ENCODE measurements at regions not wholly inside any gene's neighbourhood (a gene's known extent, or its start where the extent isn't known, plus 50 kb on each side); places are given as distances from the start of the nearest gene placed in this dataset.
"Not testable (repeated sequence)": the region's sequence is repeated elsewhere in the genome, so short reads cannot be mapped to it uniquely, and the experiment has no call there.

DNA sequence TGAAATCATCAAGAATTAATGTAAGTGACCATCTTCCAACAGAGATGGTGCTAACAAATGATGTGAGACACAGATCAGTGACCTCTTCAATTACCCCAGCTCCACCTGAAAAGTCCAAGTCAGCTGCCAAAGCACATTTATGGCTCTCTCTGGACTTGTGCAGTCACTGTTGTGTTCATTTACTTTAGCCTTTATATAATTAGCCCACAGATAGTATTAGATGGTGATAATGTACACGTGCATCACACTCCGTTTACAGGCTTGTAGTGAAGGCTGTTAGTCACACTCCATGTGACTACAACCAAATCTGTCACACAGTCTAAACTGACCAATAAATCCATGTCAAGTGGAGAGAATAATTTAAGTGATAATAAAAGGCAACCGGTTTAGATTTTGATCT lies 331.5 kb upstream of the IL12A start:
- no peak for DNase-seq (ENCODE audit: low spot score)

DNA sequence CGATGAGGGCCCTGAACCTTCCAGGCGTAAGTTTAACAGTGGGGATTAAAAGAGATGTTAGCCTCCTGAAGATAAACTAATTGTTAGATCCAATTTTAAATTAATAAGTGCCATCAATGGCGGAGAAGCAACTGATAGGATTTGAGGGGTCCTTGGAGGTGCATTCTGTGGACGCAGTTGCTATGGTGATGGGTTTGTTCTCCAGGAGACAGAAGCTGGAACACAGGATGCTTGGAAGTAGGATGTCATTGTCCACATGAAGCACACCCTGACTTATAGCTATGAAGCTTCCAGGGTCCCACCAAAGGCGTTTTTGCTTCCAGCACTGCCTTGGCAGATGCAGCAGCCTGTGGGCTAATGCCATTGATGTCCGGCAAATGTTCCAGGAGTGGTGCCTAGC lies 331.0 kb upstream of the IL12A start:
- no peak for DNase-seq (ENCODE audit: low spot score)

DNA sequence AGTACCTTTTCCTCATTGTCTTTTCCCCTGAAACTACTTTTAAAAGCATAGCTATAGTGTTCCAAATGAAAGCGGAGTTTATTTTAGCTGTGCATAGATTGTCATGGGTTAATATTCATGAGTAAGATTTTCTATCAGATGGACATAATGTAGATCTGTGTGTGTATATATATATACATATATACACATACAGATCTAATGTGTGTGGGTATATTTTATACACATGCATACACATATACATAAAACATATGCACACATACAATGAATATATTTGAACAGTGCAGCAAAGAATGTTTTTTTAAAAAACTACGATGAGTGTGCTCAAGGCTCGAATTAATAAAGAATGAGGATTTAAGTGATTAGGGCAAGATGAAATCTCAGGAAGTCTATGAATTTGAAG lies 328.3 kb upstream of the IL12A start:
- DNase-seq (ENCODE audit: low spot score) = no peak

DNA sequence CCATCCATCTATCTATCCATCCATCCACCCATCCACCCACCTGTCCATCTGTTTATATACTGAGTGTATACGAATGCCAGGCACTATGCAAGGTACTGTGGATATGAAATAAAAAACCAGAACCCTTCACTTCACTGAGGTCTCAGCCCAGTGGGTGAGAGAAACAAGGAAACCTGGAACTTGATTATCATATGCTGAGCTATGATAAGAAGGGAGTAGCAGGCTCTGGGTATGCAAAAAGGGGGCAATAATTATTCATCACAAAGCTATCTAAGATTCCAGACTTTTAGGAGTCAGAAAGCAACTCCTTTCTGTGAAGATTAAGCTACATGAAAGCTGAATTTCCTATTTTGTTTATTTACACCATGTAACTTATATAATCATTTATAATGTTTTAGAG lies 327.7 kb upstream of the IL12A start:
- no peak for DNase-seq (ENCODE audit: low spot score)

DNA sequence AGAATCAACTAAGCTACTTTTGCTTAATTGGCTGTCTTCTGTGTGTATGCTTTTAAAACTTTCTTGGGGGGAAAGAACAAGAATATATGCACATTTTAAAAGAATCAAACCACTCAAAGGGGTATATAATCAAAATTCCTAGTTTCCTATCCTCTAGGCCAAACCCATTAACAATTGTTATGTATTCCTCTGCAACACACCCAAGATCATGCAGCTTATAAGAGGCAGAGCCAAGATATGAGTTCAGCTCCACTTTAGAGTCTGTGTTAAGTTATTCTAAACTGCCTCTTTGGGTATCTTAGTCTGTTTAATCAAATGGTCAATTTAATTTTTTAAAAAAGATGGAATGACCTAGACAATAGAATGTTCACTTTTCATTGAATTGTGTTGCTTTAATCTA lies 326.1 kb upstream of the IL12A start:
- no peak for DNase-seq (ENCODE audit: low spot score)

DNA sequence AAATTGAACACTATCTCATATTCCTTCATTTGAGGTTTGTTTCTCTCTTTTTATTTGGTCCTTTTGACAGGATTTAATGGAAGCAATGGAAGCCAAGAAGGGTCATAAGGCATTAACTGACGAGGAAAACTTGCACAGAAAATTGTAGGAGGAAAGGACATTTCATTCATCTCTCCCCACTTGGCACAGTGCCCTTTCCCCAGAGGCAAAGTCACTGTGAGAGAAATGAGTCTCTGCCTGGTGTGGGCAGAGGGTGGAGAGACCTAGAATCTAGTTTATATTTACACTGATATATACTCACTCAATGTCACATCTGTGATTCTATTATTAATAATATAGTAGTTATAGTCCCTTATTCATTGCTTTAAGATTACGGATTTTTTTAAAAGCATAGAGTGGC lies 324.6 kb upstream of the IL12A start:
- DNase-seq (ENCODE audit: low spot score) = peak; percentile 89

DNA sequence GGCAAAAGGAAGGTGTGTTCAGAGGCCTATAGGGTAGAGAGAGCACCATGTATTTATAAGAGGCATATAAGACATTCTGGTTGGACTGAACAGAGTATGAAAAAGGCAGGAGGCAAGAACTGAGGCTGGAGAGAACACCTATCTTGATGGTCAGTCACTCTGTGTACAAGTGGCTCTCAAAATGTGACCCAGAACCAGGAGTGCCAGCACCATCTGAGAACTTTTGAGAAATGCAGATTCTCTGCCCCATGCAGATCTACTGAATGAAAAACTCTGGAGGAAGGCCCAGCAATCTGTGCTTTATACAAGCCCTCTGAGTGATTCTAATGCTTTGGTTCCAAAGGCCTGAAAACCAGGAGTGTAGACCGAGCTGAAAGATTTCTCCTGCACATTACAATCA lies 324.0 kb upstream of the IL12A start:
- DNase-seq (ENCODE audit: low spot score) = no peak

DNA sequence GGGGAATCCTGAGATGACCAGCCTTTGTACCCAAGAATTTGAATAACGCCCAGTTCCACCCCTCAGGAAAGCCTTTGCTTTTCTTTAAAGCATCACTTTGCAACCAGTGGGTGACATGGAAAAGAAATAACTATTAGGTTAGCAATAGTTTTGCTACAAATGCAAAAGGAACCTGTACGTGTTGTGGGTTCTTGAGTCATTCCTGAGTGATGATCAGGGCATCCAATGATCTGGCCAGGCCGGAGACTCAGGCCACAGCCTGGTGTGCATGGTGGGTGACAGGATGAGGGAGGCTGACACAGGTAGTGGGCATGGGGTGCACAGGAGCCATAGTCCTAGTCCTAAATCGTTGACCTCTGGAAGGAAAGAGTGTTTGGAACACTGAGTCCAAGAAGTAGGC lies 321.4 kb upstream of the IL12A start:
- DNase-seq (ENCODE audit: low spot score) = no peak

DNA sequence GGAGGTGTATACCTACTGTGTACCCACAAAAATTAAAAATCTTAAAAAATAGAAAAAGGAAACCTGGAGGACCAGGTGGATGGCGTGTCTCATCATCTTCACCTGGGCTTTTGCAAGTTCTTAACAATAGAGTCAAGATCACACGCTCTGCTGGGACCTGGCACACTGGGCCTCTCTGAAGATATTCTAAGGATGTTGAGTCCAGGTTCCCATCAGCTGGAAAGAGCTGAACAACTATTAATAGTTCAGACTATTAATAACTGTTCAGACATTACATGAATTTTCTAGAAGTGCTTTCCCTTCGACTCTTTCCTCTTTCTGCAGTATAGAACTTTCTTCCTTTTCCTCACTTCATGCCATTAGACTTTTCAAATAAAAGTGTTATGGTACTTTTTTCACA lies 320.2 kb upstream of the IL12A start:
- DNase-seq (ENCODE audit: low spot score) = no peak

DNA sequence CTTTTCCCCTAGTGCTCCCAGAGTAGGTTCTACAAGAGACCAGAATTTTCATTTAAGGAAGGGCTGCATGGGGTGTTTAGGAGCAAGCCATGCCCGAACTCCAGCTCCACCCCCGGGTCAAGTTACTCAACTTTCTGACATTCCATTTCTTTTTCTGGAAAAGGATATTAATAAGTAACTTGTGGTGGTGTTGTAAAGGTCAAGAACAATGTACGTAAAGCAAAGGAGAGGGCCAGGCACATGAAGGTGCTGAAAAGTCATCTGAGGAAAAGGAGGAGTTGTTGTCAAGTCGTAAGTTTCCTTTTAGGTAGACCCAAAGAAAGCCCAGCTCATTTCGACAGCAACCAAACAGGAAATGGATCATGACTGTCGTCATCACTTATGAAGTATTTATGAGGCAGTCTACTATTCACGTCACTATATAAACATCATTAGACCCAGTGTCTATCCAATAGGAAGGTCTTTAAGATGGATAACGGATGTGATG lies 319.6 kb upstream of the IL12A start:
- DNase-seq (ENCODE audit: low spot score) = no peak

DNA sequence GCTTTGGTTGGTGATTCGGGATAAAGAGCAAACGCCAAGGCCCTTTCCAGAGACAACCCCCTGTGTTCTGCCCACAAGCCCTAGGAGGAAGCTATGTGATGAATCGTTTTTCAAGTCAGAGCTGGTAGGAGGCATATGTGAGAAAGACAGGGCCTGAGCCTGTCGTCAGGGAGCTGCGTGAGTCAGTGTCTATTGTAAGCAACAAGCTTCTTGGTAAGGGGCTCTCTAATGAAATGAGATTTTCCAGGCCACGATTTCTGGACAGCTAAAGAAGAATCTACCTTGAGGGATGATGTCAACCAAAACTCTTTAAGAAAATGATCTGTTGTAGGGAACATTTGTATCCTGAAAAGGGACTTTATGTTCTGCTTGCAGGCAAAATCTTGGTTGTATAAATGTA lies 318.9 kb upstream of the IL12A start:
- DNase-seq (ENCODE audit: low spot score) = no peak

DNA sequence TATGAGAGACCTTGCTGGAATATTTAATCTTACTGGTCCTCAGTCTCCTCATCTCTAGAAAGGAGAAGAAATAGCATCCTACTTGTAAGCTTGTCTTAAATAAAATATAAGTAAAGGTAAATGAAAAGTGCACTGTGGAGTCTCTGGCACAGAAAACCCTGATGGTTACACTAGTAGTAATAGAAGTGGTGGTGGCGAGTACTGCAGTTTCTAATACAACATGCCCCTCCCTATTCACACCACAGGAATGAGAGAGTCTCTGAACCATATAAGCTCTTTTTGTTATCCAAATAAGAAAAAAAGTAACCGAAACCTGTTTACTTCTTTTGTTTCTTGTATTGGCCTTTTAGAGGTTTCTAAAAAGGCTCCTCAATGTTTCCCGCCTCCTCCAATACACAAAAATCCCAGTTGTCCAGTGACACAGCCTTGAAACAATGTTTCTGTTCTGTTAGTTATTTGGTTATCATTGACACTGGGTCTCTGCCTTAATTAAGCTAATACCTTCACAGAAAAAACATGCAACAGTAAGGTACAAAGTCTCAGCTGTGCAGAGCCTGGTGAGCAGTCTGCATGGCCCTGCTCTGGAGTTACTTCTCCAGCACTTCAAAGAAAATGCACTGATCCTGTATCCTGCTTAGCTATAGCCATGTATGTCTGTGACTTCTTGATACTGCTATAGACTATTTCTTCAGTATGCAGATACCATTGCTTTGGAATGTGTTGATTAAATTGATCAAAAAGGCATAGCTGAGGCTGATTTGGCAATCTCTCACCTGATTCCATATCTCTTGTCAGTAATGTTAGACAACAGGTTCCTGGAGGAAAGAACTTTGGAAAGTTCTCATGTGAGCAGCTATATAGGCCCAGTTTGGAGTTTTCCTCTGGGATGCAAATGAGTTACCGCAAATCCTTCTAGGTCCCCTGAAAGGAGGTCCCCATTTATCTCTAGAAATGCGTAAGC lies 315.6 kb upstream of the IL12A start:
- no peak for DNase-seq (ENCODE audit: low spot score)

DNA sequence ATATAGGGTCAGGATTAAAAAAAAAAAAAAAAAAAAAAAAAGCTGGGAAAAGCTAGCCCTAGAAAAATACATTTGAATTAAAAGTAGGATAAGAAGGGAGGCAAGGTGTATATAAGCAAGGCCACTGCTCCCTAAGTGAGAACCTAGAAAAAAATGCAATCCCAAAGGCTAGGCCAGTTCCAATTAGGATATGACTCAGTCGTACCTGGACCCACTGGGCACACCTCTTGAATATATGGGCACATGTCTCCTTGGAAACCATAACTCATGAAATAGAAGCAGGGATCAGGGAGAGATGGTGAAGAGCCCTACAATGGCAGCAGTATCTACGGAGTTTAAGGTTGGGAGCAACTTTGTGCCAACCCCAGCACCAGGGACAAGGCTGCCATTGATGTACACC lies 314.1 kb upstream of the IL12A start:
- DNase-seq (ENCODE audit: low spot score) = no peak

DNA sequence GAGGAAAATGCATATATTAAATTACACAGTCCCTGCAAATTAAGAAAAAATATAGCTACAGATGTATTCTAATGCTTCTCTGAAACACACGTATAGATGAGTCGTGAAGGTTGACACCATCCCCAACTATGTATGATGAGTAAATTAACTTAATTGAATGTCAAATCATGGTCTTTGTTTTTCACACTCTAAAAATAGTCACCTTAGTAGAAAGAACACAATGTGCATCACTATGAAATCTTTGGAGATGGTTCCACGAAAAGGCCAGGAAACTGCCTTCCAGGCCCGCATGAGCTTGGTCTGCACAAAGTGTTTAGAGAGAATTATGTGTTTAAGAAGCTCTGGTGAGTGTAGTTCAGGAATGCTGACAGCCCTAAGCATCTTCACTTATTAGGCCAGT lies 313.4 kb upstream of the IL12A start:
- DNase-seq (ENCODE audit: low spot score) = no peak

DNA sequence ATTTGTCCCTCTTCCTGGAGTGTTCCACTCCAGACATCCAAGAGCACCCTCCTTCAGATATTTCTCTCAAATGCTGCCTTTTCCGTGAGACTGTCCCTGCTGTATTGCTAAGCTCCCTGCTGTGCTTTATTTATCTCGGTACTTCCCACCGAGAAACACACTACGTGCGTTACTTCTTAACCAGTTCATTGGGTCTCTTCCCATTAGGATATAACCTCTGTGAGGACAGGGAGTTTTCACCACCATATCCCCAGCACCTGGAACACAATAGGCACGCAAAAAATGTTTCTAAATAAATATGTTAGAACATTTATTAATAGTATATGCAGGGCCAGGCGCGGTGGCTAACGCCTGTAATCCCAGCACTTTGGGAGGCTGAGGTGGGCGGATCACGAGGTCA lies 308.7 kb upstream of the IL12A start:
- DNase-seq (ENCODE audit: low spot score) = no peak

DNA sequence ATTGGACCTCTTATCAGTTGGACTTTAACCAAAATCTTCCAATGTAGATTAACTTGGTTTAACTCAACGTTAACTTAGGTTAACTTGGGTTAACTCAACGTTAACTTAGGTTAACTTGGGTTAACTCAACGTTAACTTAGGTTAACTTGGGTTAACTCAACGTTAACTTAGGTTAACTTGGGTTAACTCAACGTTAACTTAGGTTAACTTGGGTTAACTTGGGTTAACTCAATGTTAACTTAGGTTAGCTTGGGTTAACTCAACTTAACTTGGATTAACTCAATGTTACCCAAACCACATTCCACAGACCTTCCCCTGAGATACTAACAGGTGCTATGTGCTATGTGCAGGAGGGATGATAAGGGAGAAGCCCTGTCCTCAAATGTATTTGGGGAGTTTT lies 306.9 kb upstream of the IL12A start:
- DNase-seq (ENCODE audit: low spot score) = not testable (repeated sequence)

DNA sequence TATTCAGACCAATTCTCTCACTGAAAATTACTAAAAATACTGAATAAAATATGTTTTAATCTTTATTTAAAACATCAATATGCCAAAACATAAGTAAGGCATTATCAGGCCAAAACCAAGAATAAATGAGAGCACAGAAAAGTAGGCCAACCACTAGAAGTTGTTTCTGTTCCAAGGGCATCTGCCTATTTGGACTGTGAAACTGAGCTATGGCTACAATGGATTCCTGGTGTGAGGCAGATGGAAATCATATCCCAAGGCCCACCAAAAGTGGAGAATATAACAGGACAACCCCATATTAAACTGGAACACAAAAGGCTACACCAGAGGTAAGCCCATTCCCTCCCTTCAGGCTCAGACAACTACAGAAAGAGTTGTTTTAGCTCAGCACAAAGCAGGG lies 302.8 kb upstream of the IL12A start:
- no peak for DNase-seq (ENCODE audit: low spot score)

DNA sequence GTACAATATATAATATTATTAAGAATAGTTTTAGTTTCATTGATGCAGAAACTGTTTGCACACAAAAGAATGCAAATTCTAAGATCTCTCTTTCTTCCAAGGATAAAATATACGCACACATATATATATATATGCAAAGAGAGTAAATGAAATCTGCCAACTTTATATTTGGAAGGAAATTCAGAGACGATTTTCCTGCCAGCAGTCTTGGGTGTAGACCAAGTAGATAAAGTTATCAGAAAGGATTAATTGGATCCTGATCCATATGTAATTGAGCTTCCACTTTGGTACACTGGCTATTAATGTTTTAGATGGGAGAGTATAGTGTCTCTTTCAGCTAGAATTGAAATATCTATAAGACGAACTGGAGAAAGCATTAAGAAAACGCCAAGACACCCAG lies 295.4 kb upstream of the IL12A start:
- DNase-seq (ENCODE audit: low spot score) = no peak

DNA sequence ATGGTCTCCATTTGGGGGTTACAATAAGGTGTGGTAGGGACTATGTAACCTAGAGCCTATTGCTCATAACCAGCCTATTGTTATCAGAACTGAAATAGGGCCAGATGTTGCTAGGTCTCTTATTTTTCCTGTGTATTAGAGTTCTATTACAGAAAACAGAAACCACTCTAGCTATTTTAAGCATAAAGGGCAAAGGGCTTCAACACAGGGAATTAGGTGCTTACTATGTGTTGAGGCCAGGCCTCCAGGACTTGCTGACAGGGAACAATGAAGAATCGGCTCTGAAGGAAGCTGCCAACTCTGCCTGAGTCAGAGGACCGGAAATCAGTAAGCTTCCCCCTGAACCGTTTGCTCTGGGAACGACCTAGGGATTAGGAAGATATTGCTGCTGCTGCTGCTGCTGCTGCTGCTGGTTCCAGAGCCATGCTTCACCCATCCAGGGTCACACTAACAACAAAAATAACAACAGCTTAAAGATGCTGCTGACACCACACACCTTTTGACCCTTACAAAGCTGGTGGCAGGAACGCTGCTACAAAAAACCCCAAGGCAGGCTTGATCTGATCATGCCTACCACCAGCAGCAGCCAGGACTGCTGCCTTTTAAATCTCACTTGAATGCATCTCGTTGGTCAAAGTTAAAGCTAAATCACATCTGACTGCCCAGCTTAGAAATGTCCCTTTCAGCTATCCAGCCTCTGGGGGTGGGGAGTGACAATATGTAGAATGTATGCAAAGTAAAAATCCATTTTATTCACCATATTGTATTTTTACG lies 276.9 kb upstream of the IL12A start:
- DNase-seq (ENCODE audit: low spot score) = peak; percentile 93

DNA sequence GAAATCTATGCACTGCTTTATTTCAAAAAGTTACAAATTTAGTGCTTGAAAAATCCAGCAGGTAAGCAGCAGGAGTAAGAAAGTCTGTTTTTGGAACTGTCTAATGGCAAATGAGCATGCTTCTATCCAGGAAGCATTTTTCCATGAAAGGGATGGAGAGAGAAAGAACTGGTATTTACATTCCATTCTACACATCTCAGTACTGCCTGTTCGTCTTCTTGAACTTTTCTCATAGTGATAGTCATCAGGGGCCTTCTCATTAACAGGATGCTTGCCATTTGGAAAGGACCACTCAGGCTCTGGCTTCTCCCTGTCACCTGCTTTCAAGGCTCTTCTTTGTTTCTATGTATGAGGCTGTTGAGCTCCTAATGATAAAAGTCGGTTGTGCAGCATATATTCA lies 267.3 kb upstream of the IL12A start:
- no peak for DNase-seq (ENCODE audit: low spot score)

DNA sequence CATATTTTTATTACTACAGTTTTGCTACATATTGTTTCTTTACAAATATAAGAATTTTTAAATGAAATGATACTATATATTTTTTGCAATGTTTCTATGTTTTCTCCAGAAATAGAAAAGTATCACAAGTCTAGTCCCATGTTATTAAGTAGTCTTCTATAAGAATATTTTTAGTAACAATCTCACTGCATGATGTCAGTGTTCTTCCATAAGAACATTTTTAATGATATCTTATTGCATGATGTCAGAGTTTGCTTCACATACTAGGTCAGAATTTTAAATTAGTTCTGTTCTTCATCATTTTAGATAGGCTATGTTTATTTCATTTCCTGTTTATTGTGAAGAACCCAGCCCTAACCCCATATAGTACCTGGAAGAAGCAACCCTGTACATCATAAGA lies 265.3 kb upstream of the IL12A start:
- no peak for DNase-seq (ENCODE audit: low spot score)

DNA sequence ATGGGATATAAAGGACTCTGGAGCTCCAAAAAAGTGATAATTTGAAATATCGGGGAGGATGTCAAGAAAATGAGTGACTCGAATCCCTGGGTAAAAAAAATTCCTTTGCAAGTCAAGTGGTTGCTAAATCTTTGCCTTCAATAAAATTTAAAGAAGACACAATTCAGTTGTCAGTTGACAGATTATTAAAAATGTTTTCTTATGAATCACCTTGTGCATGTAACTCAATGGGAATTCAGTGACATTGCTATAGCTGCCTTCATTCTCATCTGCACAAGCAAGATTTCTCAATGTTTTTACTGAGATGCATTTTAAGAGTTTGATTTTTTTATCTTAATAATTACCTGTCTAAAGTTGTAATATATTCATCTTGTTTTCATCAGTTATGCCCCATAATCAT lies 264.0 kb upstream of the IL12A start:
- no peak for DNase-seq (ENCODE audit: low spot score)

DNA sequence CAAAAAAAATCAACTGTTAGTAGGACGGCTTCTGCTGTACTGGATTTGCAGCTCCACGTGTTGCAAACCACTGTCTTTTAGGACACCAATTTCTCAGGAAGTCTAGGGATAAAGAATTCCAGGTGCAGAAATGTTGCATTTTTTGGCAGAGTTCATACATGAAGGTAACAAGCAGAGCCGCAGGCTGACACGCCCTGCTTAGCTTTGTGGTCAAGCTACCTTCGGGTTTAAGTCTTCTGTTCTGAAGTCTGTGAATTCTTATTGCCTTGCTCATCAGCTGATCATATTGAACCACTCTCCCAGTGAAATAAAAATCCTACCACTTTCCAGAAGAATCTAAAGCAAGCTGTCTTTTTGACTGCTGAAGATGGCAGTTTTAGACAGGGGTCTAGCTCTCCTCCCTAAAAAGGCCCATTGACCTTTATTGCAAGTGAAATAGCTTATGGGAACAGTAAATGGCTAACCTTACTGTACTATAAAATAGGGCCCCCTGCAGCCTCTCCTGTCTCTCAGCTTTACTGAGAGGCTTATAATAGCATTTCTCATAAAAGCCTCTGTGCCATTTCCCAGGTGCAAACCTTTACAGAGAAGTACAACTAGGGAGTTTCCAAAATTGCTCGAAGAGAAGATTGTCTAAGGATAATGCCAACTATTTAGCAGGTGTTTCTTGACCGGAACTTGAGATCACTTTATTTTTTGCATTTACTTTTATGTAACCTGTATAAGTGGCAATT lies 262.2 kb upstream of the IL12A start:
- no peak for DNase-seq (ENCODE audit: low spot score)

All from COLO829 (cell line).